Endothelial cell of umbilical vein (primary cell): ENCODE measurements at regions not wholly inside any gene's neighbourhood (a gene's known extent, or its start where the extent isn't known, plus 50 kb on each side); places are given as distances from the start of the nearest gene placed in this dataset.

Experiments used
- BruUV-seq: library from RNA; stranded (reverse); fragments of 400-500 nt; replicated peaks from 2 replicates; lab custom pipeline; 2021; lab: Mats Ljungman, UMichigan
- CTCF ChIA-PET: fragments of 300-600, 350-600 bp; sonication (Branson Sonifier 250); formaldehyde crosslinking; loops from one replicate; lab custom pipeline; 2021; ENCODE audit warnings: antibody characterized with exemption, inconsistent platforms; lab: Charles Lee
- POLR2A ChIA-PET: fragments of 300-600, 350-600 bp; sonication (Branson Sonifier 250); formaldehyde crosslinking; loops from one replicate; lab custom pipeline; 2021; ENCODE audit warnings: antibody characterized with exemption, inconsistent platforms; lab: Charles Lee
- DNase-seq: peaks from one replicate; pipeline ENCODE4 v3.0.0-alpha.2; 2011; ENCODE audit warnings: low read depth, low spot score
- FAIRE-seq: peaks from 2 replicates; lab custom pipeline; 2011; peaks lifted over from hg19 to GRCh38; lab: Jason Lieb, UNC
- H2AFZ ChIP-seq: 2 replicates; pipeline ENCODE4 v1.6.0; 2012; ENCODE audit warnings: low read depth, low read length, control low read depth, inconsistent platforms
- H3K27ac ChIP-seq: 2 replicates; pipeline ENCODE4 v1.5.1; 2011; ENCODE audit warnings: low read depth, mild to moderate bottlenecking, control low read depth, low read length, moderate library complexity; ENCODE audit not compliant: insufficient read depth
- H3K27me3 ChIP-seq, 2 experiments: 2 replicates each; pipeline versions ENCODE4 v1.6.0 to v1.6.1; 2011; ENCODE audit warnings: low read length in 2 of 2, mixed read lengths in 1 of 2; ENCODE audit not compliant: control insufficient read depth in 2 of 2, insufficient read depth in 2 of 2
- H3K36me3 ChIP-seq, 2 experiments: 2 replicates in 1 of 2; 3 replicates in 1 of 2; pipeline ENCODE4 v1.5.1; 2011; ENCODE audit warnings: low read length in 2 of 2, mild to moderate bottlenecking in 1 of 2, moderate library complexity in 1 of 2; ENCODE audit not compliant: control insufficient read depth in 2 of 2, insufficient read depth in 2 of 2; ENCODE audit errors: extremely low read depth in 1 of 2
- H3K4me1 ChIP-seq: 3 replicates; pipeline ENCODE4 v1.5.1; 2011; ENCODE audit warnings: mild to moderate bottlenecking, low read length; ENCODE audit not compliant: control insufficient read depth, insufficient read depth; ENCODE audit errors: extremely low read depth
- H3K4me2 ChIP-seq: 2 replicates; pipeline ENCODE4 v1.6.1; 2011; ENCODE audit warnings: low read length, control low read depth, mixed read lengths; ENCODE audit not compliant: insufficient read depth
- H3K4me3 ChIP-seq, 3 experiments: fragments of 200-600 bp in 1 of 3; sonication (generic), shearing (Covaris generic) in 1 of 3; replicated peaks in 1 of 3; 2 replicates each; pipeline ENCODE4 v1.5.1; 2011 to 2016; ENCODE audit warnings: control low read depth in 3 of 3, low read length in 3 of 3, mild to moderate bottlenecking in 2 of 3, inconsistent platforms in 1 of 3, low read depth in 1 of 3, moderate library complexity in 1 of 3; ENCODE audit not compliant: insufficient read depth in 1 of 3
- H3K79me2 ChIP-seq: 2 replicates; pipeline ENCODE4 v1.6.0; 2012; ENCODE audit warnings: low read length, inconsistent platforms; ENCODE audit not compliant: control insufficient read depth, insufficient read depth
- H3K9ac ChIP-seq: replicated peaks from 2 replicates; pipeline ENCODE3; 2011; ENCODE audit warnings: low read length, control low read depth; ENCODE audit not compliant: insufficient read depth; ENCODE audit errors: extremely low read depth
- H3K9me1 ChIP-seq: replicated peaks from 3 replicates; pipeline ENCODE4 v1.6.0; 2011; ENCODE audit warnings: mild to moderate bottlenecking, low read length; ENCODE audit not compliant: control insufficient read depth, insufficient read depth; ENCODE audit errors: extremely low read depth
- H3K9me3 ChIP-seq: replicated peaks from 2 replicates; pipeline ENCODE4 v1.5.1; 2012; ENCODE audit warnings: low read length, inconsistent platforms; ENCODE audit not compliant: control insufficient read depth, insufficient read depth
- H4K20me1 ChIP-seq: replicated peaks from 2 replicates; pipeline ENCODE3; 2011; ENCODE audit warnings: mild to moderate bottlenecking, low read length; ENCODE audit not compliant: control insufficient read depth, insufficient read depth; ENCODE audit errors: extremely low read depth
- CTCF ChIP-seq, 2 donors: IDR thresholded peaks; 1 replicate in 1 of 2; 2 replicates in 1 of 2; pipeline ENCODE4 v1.5.1; 2011; ENCODE audit warnings: low read length in 2 of 2, mild to moderate bottlenecking in 2 of 2, moderate library complexity in 2 of 2, control low read depth in 1 of 2, inconsistent platforms in 1 of 2, low read depth in 1 of 2; ENCODE audit not compliant: insufficient read depth in 1 of 2; ENCODE audit errors: extremely low read depth in 1 of 2
- EZH2 ChIP-seq: IDR thresholded peaks from 2 replicates; pipeline ENCODE4 v1.6.1; 2012; ENCODE audit warnings: borderline replicate concordance, low read depth, mild to moderate bottlenecking, moderate library complexity, low read length, inconsistent platforms; ENCODE audit not compliant: severe bottlenecking
- FOS ChIP-seq: IDR thresholded peaks from 2 replicates; pipeline ENCODE4 v1.6.1; 2011; ENCODE audit warnings: mild to moderate bottlenecking, low read length, moderate library complexity, borderline replicate concordance; ENCODE audit not compliant: insufficient read depth
- GATA2 ChIP-seq: IDR thresholded peaks from 2 replicates; pipeline ENCODE4 v1.7.0; 2011; ENCODE audit warnings: low read depth, mild to moderate bottlenecking, moderate library complexity, mixed read lengths, low read length; ENCODE audit not compliant: insufficient read length, insufficient read depth
- JUN ChIP-seq: IDR thresholded peaks from 2 replicates; pipeline ENCODE4 v1.6.1; 2011; ENCODE audit warnings: borderline replicate concordance, low read depth; ENCODE audit not compliant: insufficient read length, insufficient read depth
- MAX ChIP-seq: IDR thresholded peaks from 2 replicates; pipeline ENCODE4 v1.6.1; 2011; ENCODE audit not compliant: insufficient read depth, insufficient read length
- MYC ChIP-seq: IDR thresholded peaks from one replicate; pipeline ENCODE4 v1.6.1; 2011; ENCODE audit warnings: mild to moderate bottlenecking, low read depth, low read length
- POLR2A ChIP-seq: IDR thresholded peaks from 2 replicates; pipeline ENCODE4 v1.6.1; 2012; ENCODE audit warnings: low read depth, mild to moderate bottlenecking, control low read depth, low read length
- POLR2AphosphoS5 ChIP-seq: IDR thresholded peaks from 2 replicates; pipeline ENCODE4 v1.6.1; 2012; ENCODE audit warnings: low read depth, mild to moderate bottlenecking, control low read depth, low read length, moderate library complexity; ENCODE audit not compliant: insufficient read depth
- dilution Hi-C: fragments of 300-500 bp; cut with MboI; formaldehyde crosslinking; loops from one replicate; pipeline ENCODE4 v1.15.0; 2019; ENCODE audit warnings: low sequenced_read_pairs; ENCODE audit not compliant: extremely low pct_ligation_motif_present
- intact Hi-C: fragments of 100-400 bp; cut with micrococcal nuclease; formaldehyde crosslinking; loops from one replicate; pipeline ENCODE4 v1.10.0; 2022

DNA sequence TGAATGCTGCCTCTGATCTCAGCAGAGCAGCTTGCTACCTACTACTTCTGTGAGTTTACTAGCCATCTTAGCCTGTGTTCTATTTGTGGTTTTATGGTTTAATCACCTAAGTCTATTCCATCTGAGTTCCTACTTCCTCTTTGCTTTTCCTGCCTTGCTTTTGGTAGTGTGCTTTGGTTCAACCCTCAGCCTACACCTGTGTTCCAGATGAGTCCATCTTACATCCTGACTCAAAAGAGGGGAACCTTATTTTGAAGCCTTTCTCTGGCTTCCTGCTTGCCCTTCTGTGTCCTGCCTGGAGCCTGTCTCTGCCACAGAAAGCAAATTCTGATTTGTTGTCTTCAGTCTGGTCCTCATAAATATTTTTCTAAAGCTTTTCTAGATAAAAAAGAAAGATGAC is 530.3 kb upstream of the MEX3C start:
- peaks cover 4% of the 10 kb centered on the region for H3K9me3 ChIP-seq
- no peaks in the 10 kb centered on the region for H4K20me1 ChIP-seq
- ChIA-PET POLR2A (no interaction called here), CTCF (no interaction called here)
- FAIRE-seq (no peak), DNase-seq (no peak)
- no peak overlapping the region for H3K27ac ChIP-seq
- intact Hi-C loops (no loop called here), dilution Hi-C loops (no loop called here)
- H3K4me2 ChIP-seq: no peak overlapping the region
- H3K36me3 ChIP-seq: no peaks in the 10 kb centered on the region
- TF ChIP-seq MYC: no peak
- no peak for TF ChIP-seq GATA2
- TF ChIP-seq MAX: no peak
- TF ChIP-seq JUN: no peak
- no peak for TF ChIP-seq EZH2
- no peak for TF ChIP-seq FOS
- TF ChIP-seq CTCF (IDR thresholded peaks at IDR 0.05; ENCODE audit: extremely low read depth in 1 of 2, insufficient read depth in 1 of 2, low read depth in 1 of 2, low read length in 2 of 2): no peak
- no peak for TF ChIP-seq POLR2A
- no peak for TF ChIP-seq POLR2AphosphoS5
- no peaks in the 10 kb centered on the region for H3K9me1 ChIP-seq
- no peaks in the 10 kb centered on the region for H3K4me1 ChIP-seq
- no peaks in the 10 kb centered on the region for H3K79me2 ChIP-seq
- H2AFZ ChIP-seq: no peak overlapping the region
- H3K27me3 ChIP-seq: no peaks in the 10 kb centered on the region
- H3K4me3 ChIP-seq: no peak overlapping the region
- no peak overlapping the region for H3K9ac ChIP-seq
- no TSS peak for BruUV-seq
